BLaER1 treated with 17β-estradiol and CSF1 and Interleukin-3, amounts not matched to agents 10 nM and 100 nM (cell line): ENCODE measurements at regions not wholly inside any gene's neighbourhood (a gene's known extent, or its start where the extent isn't known, plus 50 kb on each side); places are given as distances from the start of the nearest gene placed in this dataset.

Source experiments
- H3K27ac ChIP-seq, 11 experiments: shearing (Covaris generic); formaldehyde crosslinking; 2 replicates each; pipeline ENCODE4 v1.8.1; 2022
- H3K27me3 ChIP-seq, 11 experiments: shearing (Covaris generic); formaldehyde crosslinking; 2 replicates each; pipeline ENCODE4 v1.8.1; 2022
- H3K36me3 ChIP-seq, 11 experiments: shearing (Covaris generic); formaldehyde crosslinking; 2 replicates each; pipeline ENCODE4 v1.8.1; 2022
- H3K4me1 ChIP-seq, 10 experiments: shearing (Covaris generic); formaldehyde crosslinking; 2 replicates each; pipeline ENCODE4 v1.8.1; 2022
- H3K4me2 ChIP-seq, 11 experiments: shearing (Covaris generic); formaldehyde crosslinking; 2 replicates each; pipeline ENCODE4 v1.8.1; 2022
- H3K4me3 ChIP-seq, 10 experiments: shearing (Covaris generic); formaldehyde crosslinking; 2 replicates each; pipeline ENCODE4 v1.8.1; 2022
- H3K9ac ChIP-seq, 11 experiments: shearing (Covaris generic); formaldehyde crosslinking; 2 replicates each; pipeline ENCODE4 v1.8.1; 2022
- H3K9me3 ChIP-seq, 11 experiments: shearing (Covaris generic); formaldehyde crosslinking; replicated peaks in 1 of 11; 2 replicates each; pipeline ENCODE4 v1.8.1; 2022
- H4K20me1 ChIP-seq, 11 experiments: shearing (Covaris generic); formaldehyde crosslinking; 2 replicates each; pipeline ENCODE4 v1.8.1; 2022
- Cebpa-rat ChIP-seq, 11 experiments: shearing (Covaris generic); IDR thresholded peaks; 2 replicates each; pipeline ENCODE4 v1.8.1; 2022

- Histone ChIP-seq H3K9ac (0 out of 22 replicates have a peak overlapping the region, but pooled peaks of 1 of the 11 experiments have one; percentile 18), H3K4me3 (no peak overlapping the region), H3K27ac (peak overlapping the region in 3 of 11 experiments; percentile 58 to 85 (median 60); a peak in 6 of 22 replicates), H3K27me3 (no peaks in the 10 kb centered on the region), H3K36me3 (no peaks in the 10 kb centered on the region), H3K4me1 (peaks cover 0 to 40% (median 0%) of the 10 kb centered on the region in 10 experiments; a peak in 4 of 20 replicates), H4K20me1 (no peaks in the 10 kb centered on the region), H3K4me2 (peak overlapping the region in 2 of 11 experiments; percentile 3 to 43; a peak in 2 of 22 replicates), H3K9me3 (peaks cover 0 to 65% (median 0%) of the 10 kb centered on the region in 11 experiments; a peak in 4 of 22 replicates)
- no peak for TF ChIP-seq Cebpa-rat (IDR thresholded peaks at IDR 0.05)
Observed at GRCh38 chr5:27325513-27325912, 287.1 kb upstream of the CDH9 start.

- no peaks in the 10 kb centered on the region for H4K20me1 ChIP-seq
- no peaks in the 10 kb centered on the region; a peak in 1 of 22 replicates for H3K36me3 ChIP-seq
- no peak overlapping the region for H3K9ac ChIP-seq
- H3K9me3 ChIP-seq, result peaks cover 0 to 80% (median 0%) of the 10 kb centered on the region in 11 experiments; a peak in 4 of 22 replicates
- H3K27me3 ChIP-seq, result no peaks in the 10 kb centered on the region
- no peak overlapping the region for H3K27ac ChIP-seq
- TF ChIP-seq Cebpa-rat (IDR thresholded peaks at IDR 0.05), result no peak
- peaks cover 0 to 28% (median 5%) of the 10 kb centered on the region in 10 experiments; a peak in 8 of 20 replicates for H3K4me1 ChIP-seq
- no peak overlapping the region for H3K4me3 ChIP-seq
- no peak overlapping the region for H3K4me2 ChIP-seq
Observed at GRCh38 chr5:27318701-27319100, 280.3 kb upstream of the CDH9 start.

- Histone ChIP-seq H3K4me1 (peaks cover 0 to 49% (median 5%) of the 10 kb centered on the region in 10 experiments; a peak in 8 of 20 replicates), H3K27ac (peak overlapping the region in 3 of 11 experiments; percentile 51 to 77 (median 67); a peak in 5 of 22 replicates), H3K4me3 (no peak overlapping the region), H3K36me3 (no peaks in the 10 kb centered on the region; a peak in 1 of 22 replicates), H3K4me2 (peak overlapping the region in 7 of 11 experiments; percentile 1 to 44 (median 25); a peak in 5 of 22 replicates), H3K9ac (no peak overlapping the region), H4K20me1 (no peaks in the 10 kb centered on the region), H3K27me3 (no peaks in the 10 kb centered on the region), H3K9me3 (peaks cover 0 to 84% (median 0%) of the 10 kb centered on the region in 11 experiments; a peak in 4 of 22 replicates)
- TF ChIP-seq Cebpa-rat (IDR thresholded peaks at IDR 0.05), result no peak
Observed at GRCh38 chr5:27316271-27316650, 277.9 kb upstream of the CDH9 start.

GRCh38 chr5:27315363-27316270 lies 277.2 kb upstream of the CDH9 start:
- no peak for TF ChIP-seq Cebpa-rat (IDR thresholded peaks at IDR 0.05)
- Histone ChIP-seq H3K36me3 (no peaks in the 10 kb centered on the region; a peak in 1 of 22 replicates), H3K4me1 (peaks cover 0 to 55% (median 5%) of the 10 kb centered on the region in 10 experiments; a peak in 8 of 20 replicates), H3K4me3 (no peak overlapping the region), H3K9ac (no peak overlapping the region), H3K27me3 (no peaks in the 10 kb centered on the region), H4K20me1 (no peaks in the 10 kb centered on the region), H3K27ac (peak overlapping the region in 3 of 11 experiments; percentile 51 to 77 (median 67); a peak in 5 of 22 replicates), H3K9me3 (peaks cover 0 to 81% (median 0%) of the 10 kb centered on the region in 11 experiments; a peak in 4 of 22 replicates), H3K4me2 (peak overlapping the region in 7 of 11 experiments; percentile 1 to 44 (median 25); a peak in 8 of 22 replicates)

- Histone ChIP-seq H4K20me1 (no peaks in the 10 kb centered on the region), H3K4me3 (no peak overlapping the region), H3K36me3 (no peaks in the 10 kb centered on the region; a peak in 1 of 22 replicates), H3K4me1 (peaks cover 0 to 70% (median 5%) of the 10 kb centered on the region in 10 experiments; a peak in 8 of 20 replicates), H3K27me3 (no peaks in the 10 kb centered on the region), H3K27ac (peak overlapping the region in 3 of 11 experiments; percentile 75 to 89 (median 82); a peak in 6 of 22 replicates), H3K4me2 (no peak overlapping the region; a peak in 1 of 22 replicates), H3K9me3 (peaks cover 0 to 60% (median 0%) of the 10 kb centered on the region in 11 experiments; a peak in 4 of 22 replicates), H3K9ac (peak overlapping the region in 3 of 11 experiments; percentile 42 to 53 (median 44); a peak in 2 of 22 replicates)
- TF ChIP-seq Cebpa-rat (IDR thresholded peaks at IDR 0.05), result no peak
Observed at GRCh38 chr5:27313549-27313948, 275.2 kb upstream of the CDH9 start.

- H3K9me3 ChIP-seq, result peaks cover 0 to 49% (median 0%) of the 10 kb centered on the region in 11 experiments; a peak in 4 of 22 replicates
- no peaks in the 10 kb centered on the region for H4K20me1 ChIP-seq
- H3K27me3 ChIP-seq, result no peaks in the 10 kb centered on the region
- H3K36me3 ChIP-seq, result no peaks in the 10 kb centered on the region
- H3K4me2 ChIP-seq, result peak overlapping the region in 2 of 11 experiments; percentile 50 to 55; a peak in 4 of 22 replicates
- no peak for TF ChIP-seq Cebpa-rat (IDR thresholded peaks at IDR 0.05)
- no peak overlapping the region for H3K4me3 ChIP-seq
- peak overlapping the region in 1 of 11 experiments; percentile 53; a peak in 2 of 22 replicates for H3K9ac ChIP-seq
- H3K27ac ChIP-seq, result peak overlapping the region in 3 of 11 experiments; percentile 75 to 89 (median 82); a peak in 6 of 22 replicates
- H3K4me1 ChIP-seq, result peaks cover 0 to 71% (median 5%) of the 10 kb centered on the region in 10 experiments; a peak in 8 of 20 replicates
Observed at GRCh38 chr5:27312291-27312893, 274.0 kb upstream of the CDH9 start.

GRCh38 chr5:27311544-27311943 lies 273.2 kb upstream of the CDH9 start:
- Histone ChIP-seq H3K4me1 (peaks cover 0 to 78% (median 5%) of the 10 kb centered on the region in 10 experiments; a peak in 8 of 20 replicates), H4K20me1 (no peaks in the 10 kb centered on the region), H3K4me2 (peak overlapping the region in 3 of 11 experiments; percentile 20 to 55 (median 50); a peak in 5 of 22 replicates), H3K4me3 (no peak overlapping the region), H3K9ac (peak overlapping the region in 2 of 11 experiments; percentile 37 to 38; a peak in 3 of 22 replicates), H3K27ac (peak overlapping the region in 3 of 11 experiments; percentile 75 to 89 (median 82); a peak in 5 of 22 replicates), H3K27me3 (no peaks in the 10 kb centered on the region), H3K9me3 (peaks cover 0 to 42% (median 0%) of the 10 kb centered on the region in 11 experiments; a peak in 4 of 22 replicates), H3K36me3 (no peaks in the 10 kb centered on the region)
- TF ChIP-seq Cebpa-rat (IDR thresholded peaks at IDR 0.05), result no peak

GRCh38 chr5:27308153-27308552 lies 269.8 kb upstream of the CDH9 start:
- H4K20me1 ChIP-seq, result no peaks in the 10 kb centered on the region
- no peaks in the 10 kb centered on the region for H3K27me3 ChIP-seq
- no peak overlapping the region for H3K4me3 ChIP-seq
- no peaks in the 10 kb centered on the region for H3K36me3 ChIP-seq
- no peak overlapping the region for H3K4me2 ChIP-seq
- peaks cover 0 to 11% (median 0%) of the 10 kb centered on the region in 11 experiments; a peak in 4 of 22 replicates for H3K9me3 ChIP-seq
- H3K9ac ChIP-seq, result no peak overlapping the region
- no peak for TF ChIP-seq Cebpa-rat (IDR thresholded peaks at IDR 0.05)
- H3K27ac ChIP-seq, result no peak overlapping the region
- H3K4me1 ChIP-seq, result peaks cover 0 to 51% (median 0%) of the 10 kb centered on the region in 10 experiments; a peak in 6 of 20 replicates
